ENCODE measurements at regions not wholly inside any gene's neighbourhood (a gene's known extent, or its start where the extent isn't known, plus 50 kb on each side); places are given as distances from the start of the nearest gene placed in this dataset.

DNA sequence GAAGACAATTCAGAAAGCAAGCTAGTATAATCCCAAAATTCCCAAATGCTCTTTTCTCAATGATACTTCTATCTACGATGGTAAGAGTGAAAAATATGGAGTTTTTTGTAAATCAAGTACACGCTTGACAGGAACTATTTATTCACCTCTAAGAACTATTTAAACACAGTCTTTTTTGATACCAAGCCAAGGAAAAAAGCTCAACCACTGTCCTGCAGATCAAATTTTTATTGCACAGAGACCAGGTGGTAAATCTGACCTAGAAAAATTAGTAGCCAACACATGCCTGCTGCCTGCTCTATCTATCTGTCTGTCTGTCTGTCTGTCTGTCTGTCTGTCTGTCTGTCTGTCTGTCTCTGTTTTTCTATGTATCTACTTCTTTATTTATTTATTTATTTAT lies 292.2 kb downstream of the MZT1 start:
- Histone ChIP-seq H3K4me2 (ENCODE audit: low read length) (no peak overlapping the region), H3K4me3 (replicated peaks in 1 of 2; ENCODE audit: low read depth in 1 of 2, low read length in 2 of 2) (no peak overlapping the region), H3K9ac (ENCODE audit: low read length) (no peak overlapping the region), H3K79me2 (ENCODE audit: insufficient read depth, low read length) (no peaks in the 10 kb centered on the region), H4K20me1 (ENCODE audit: insufficient read depth) (no peaks in the 10 kb centered on the region), H3K9me2 (ENCODE audit: insufficient read depth) (no peaks in the 10 kb centered on the region), H3K27me3 (ENCODE audit: insufficient read depth, low read length) (no peaks in the 10 kb centered on the region), H3K36me3 (ENCODE audit: control insufficient read depth in 1 of 2, insufficient read depth in 2 of 2, low read length in 2 of 2) (no peaks in the 10 kb centered on the region), H2AFZ (ENCODE audit: low read depth, low read length, poor library complexity, severe bottlenecking) (no peak overlapping the region), H3K9me3 (ENCODE audit: control insufficient read depth in 1 of 2, insufficient read depth in 1 of 2, low read depth in 1 of 2, low read length in 2 of 2) (no peaks in the 10 kb centered on the region), H3K27ac (ENCODE audit: low read depth, low read length) (no peak overlapping the region), H3K4me1 (ENCODE audit: control insufficient read depth in 1 of 2, insufficient read depth in 2 of 2, low read length in 2 of 2) (no peaks in the 10 kb centered on the region)
- POLR2A ChIA-PET, result no interaction called here
- intact Hi-C loops (cut with micrococcal nuclease), result no loop called here
- CTCF ChIA-PET, result no interaction called here
- ATAC-seq (no peak), DNase-seq (ENCODE audit: low read depth, low spot score) (no peak)
- TF ChIP-seq POLR2A (IDR thresholded peaks at IDR 0.05; ENCODE audit: borderline replicate concordance, extremely low read depth, insufficient read depth, insufficient read length) (no peak), JUND (IDR thresholded peaks at IDR 0.05) (no peak), ZNF274 (IDR thresholded peaks at IDR 0.05; ENCODE audit: low read depth, low read length) (no peak), SRF (IDR thresholded peaks at IDR 0.05; ENCODE audit: low read depth) (no peak), EZH2 (IDR thresholded peaks at IDR 0.05) (no peak), FOSL1 (IDR thresholded peaks at IDR 0.05; ENCODE audit: low read depth) (no peak), RAD21 (IDR thresholded peaks at IDR 0.05; ENCODE audit: low read depth) (no peak), POLR2AphosphoS5 (IDR thresholded peaks at IDR 0.05; ENCODE audit: low read depth, low read length) (no peak), SIN3A (IDR thresholded peaks at IDR 0.05; ENCODE audit: low read depth) (no peak)
- TF ChIP-seq, protein P1, sequence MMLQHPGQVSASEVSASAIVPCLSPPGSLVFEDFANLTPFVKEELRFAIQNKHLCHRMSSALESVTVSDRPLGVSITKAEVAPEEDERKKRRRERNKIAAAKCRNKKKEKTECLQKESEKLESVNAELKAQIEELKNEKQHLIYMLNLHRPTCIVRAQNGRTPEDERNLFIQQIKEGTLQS (IDR thresholded peaks at IDR 0.05), result no peak
- RAD21 ChIA-PET (ENCODE audit: low non-redundant PET in 1 of 2, low total read pairs in 2 of 2, uncharacterized antibody in 2 of 2, unreplicated experiment in 2 of 2), result no interaction called here
- BruUV-seq (replicated peaks), result no TSS peak

DNA sequence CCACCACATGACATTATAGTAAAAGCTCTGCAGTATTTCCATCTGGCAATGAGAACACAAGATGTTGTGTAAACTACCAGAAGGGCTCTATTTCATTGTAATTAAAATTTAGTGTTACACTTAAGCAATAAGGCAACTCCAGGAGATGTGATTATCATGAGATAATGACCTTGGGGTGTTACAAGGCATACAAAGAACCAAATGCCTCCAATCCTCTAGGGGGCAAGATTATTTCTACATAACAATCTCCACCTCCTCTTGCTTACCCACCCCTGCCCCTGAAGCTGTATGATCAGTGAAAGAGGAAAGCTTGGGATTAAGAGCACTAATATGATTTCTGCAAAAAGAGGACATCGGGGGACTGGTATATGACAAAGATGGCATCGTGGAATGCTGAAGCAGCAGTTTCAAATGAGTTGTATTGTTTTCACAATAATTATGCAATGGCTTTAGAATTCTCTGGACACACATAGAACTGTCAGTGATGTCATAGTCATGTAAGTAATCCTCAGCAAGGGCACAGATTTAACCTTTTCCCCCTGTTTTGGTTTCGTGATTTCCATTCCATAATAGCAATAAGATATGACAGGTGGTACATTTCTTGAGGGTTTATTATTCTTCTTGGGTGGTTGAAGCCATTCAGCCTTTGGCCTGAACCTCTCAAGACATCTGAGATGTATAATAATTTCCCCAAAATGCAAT lies 295.3 kb downstream of the MZT1 start:
- H3K27ac ChIP-seq (ENCODE audit: low read depth, low read length), result no peak overlapping the region
- no peaks in the 10 kb centered on the region for H3K27me3 ChIP-seq (ENCODE audit: insufficient read depth, low read length)
- H3K4me3 ChIP-seq (replicated peaks in 1 of 2; ENCODE audit: low read depth in 1 of 2, low read length in 2 of 2), result no peak overlapping the region
- DNase-seq (ENCODE audit: low read depth, low spot score) (no peak), ATAC-seq (no peak)
- BruUV-seq (replicated peaks), result no TSS peak
- H3K9ac ChIP-seq (ENCODE audit: low read length), result no peak overlapping the region
- H3K79me2 ChIP-seq (ENCODE audit: insufficient read depth, low read length), result no peaks in the 10 kb centered on the region
- POLR2A ChIA-PET, result no interaction called here
- no peaks in the 10 kb centered on the region for H3K9me2 ChIP-seq (ENCODE audit: insufficient read depth)
- no peaks in the 10 kb centered on the region for H3K36me3 ChIP-seq (ENCODE audit: control insufficient read depth in 1 of 2, insufficient read depth in 2 of 2, low read length in 2 of 2)
- no peak overlapping the region for H2AFZ ChIP-seq (ENCODE audit: low read depth, low read length, poor library complexity, severe bottlenecking)
- RAD21 ChIA-PET (ENCODE audit: low non-redundant PET in 1 of 2, low total read pairs in 2 of 2, uncharacterized antibody in 2 of 2, unreplicated experiment in 2 of 2), result no interaction called here
- CTCF ChIA-PET, result no interaction called here
- no peaks in the 10 kb centered on the region for H4K20me1 ChIP-seq (ENCODE audit: insufficient read depth)
- intact Hi-C loops (cut with micrococcal nuclease), result no loop called here
- H3K4me1 ChIP-seq (ENCODE audit: control insufficient read depth in 1 of 2, insufficient read depth in 2 of 2, low read length in 2 of 2), result no peaks in the 10 kb centered on the region
- H3K9me3 ChIP-seq (ENCODE audit: control insufficient read depth in 1 of 2, insufficient read depth in 1 of 2, low read depth in 1 of 2, low read length in 2 of 2), result no peaks in the 10 kb centered on the region
- H3K4me2 ChIP-seq (ENCODE audit: low read length), result no peak overlapping the region
- TF ChIP-seq POLR2A (IDR thresholded peaks at IDR 0.05; ENCODE audit: borderline replicate concordance, extremely low read depth, insufficient read depth, insufficient read length) (no peak), SRF (IDR thresholded peaks at IDR 0.05; ENCODE audit: low read depth) (no peak), JUND (IDR thresholded peaks at IDR 0.05) (no peak), EZH2 (IDR thresholded peaks at IDR 0.05) (no peak), RAD21 (IDR thresholded peaks at IDR 0.05; ENCODE audit: low read depth) (no peak), SP1 (IDR thresholded peaks at IDR 0.05; ENCODE audit: low read depth) (no peak), EZH2phosphoT487 (IDR thresholded peaks at IDR 0.05; ENCODE audit: borderline replicate concordance) (no peak), CEBPB (IDR thresholded peaks at IDR 0.05; ENCODE audit: low read depth) (no peak), EGR1 (IDR thresholded peaks at IDR 0.05; ENCODE audit: low read depth) (no peak), CBX3 (IDR thresholded peaks at IDR 0.05; ENCODE audit: low read depth) (no peak), SIN3A (IDR thresholded peaks at IDR 0.05; ENCODE audit: low read depth) (no peak), ELF1 (IDR thresholded peaks at IDR 0.05; ENCODE audit: borderline replicate concordance, low read depth) (no peak)
- TF ChIP-seq, protein P1 (IDR thresholded peaks at IDR 0.05), result no peak
- TF ChIP-seq, protein P2, sequence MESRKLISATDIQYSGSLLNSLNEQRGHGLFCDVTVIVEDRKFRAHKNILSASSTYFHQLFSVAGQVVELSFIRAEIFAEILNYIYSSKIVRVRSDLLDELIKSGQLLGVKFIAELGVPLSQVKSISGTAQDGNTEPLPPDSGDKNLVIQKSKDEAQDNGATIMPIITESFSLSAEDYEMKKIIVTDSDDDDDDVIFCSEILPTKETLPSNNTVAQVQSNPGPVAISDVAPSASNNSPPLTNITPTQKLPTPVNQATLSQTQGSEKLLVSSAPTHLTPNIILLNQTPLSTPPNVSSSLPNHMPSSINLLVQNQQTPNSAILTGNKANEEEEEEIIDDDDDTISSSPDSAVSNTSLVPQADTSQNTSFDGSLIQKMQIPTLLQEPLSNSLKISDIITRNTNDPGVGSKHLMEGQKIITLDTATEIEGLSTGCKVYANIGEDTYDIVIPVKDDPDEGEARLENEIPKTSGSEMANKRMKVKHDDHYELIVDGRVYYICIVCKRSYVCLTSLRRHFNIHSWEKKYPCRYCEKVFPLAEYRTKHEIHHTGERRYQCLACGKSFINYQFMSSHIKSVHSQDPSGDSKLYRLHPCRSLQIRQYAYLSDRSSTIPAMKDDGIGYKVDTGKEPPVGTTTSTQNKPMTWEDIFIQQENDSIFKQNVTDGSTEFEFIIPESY (IDR thresholded peaks at IDR 0.05; ENCODE audit: extremely low read depth, insufficient replicate concordance, low read length), result no peak
